ENCODE measurements at regions not wholly inside any gene's neighbourhood (a gene's known extent, or its start where the extent isn't known, plus 50 kb on each side); places are given as distances from the start of the nearest gene placed in this dataset.

GRCh38 chr6:151175662-151176445, 63.9 kb upstream of the AKAP12 start:
- H3K27ac ChIP-seq (ENCODE audit: insufficient read length, low read depth, low read length) = no peak overlapping the region
- H2BK5ac ChIP-seq (ENCODE audit: insufficient read length, low read length) = no peak overlapping the region
- no peak overlapping the region for H3K23ac ChIP-seq (ENCODE audit: insufficient read length, low read depth, low read length)
- H3K18ac ChIP-seq (ENCODE audit: insufficient read length, low read depth, low read length) = no peak overlapping the region
- no peak overlapping the region for H3K4me2 ChIP-seq (ENCODE audit: insufficient read depth, insufficient read length, low read length)
- H2AK5ac ChIP-seq (ENCODE audit: insufficient read length, low read length) = no peak overlapping the region
- no peaks in the 10 kb centered on the region for H3K4me1 ChIP-seq (ENCODE audit: insufficient read depth, low read length)
- peaks cover 9% of the 10 kb centered on the region in 2 experiments; a peak in 3 of 4 replicates for H3K4me1 Mint-ChIP-seq
- no peak overlapping the region for H2BK20ac ChIP-seq (ENCODE audit: low read depth, low read length, poor library complexity, severe bottlenecking)
- H3K9ac ChIP-seq (ENCODE audit: extremely low read depth, insufficient read length, low read length) = no peak overlapping the region
- H2BK15ac ChIP-seq (ENCODE audit: low read depth, low read length) = no peak overlapping the region
- no peak overlapping the region for H3T11ph ChIP-seq (ENCODE audit: low read length)
- H2BK120ac ChIP-seq (ENCODE audit: low read depth, low read length, poor library complexity, severe bottlenecking) = no peak overlapping the region
- H3K4me3 Mint-ChIP-seq = no peak overlapping the region
- H2BK12ac ChIP-seq (ENCODE audit: insufficient read length, low read depth, low read length) = no peak overlapping the region
- H3K9me3 ChIP-seq (ENCODE audit: control insufficient read depth, low read depth, low read length) = no peaks in the 10 kb centered on the region
- H3K9me3 Mint-ChIP-seq = no peaks in the 10 kb centered on the region
- H2AFZ ChIP-seq (ENCODE audit: low read length) = no peak overlapping the region
- H3K23me2 ChIP-seq (ENCODE audit: insufficient read length, low read depth, low read length, poor library complexity, severe bottlenecking) = no peaks in the 10 kb centered on the region
- no peak overlapping the region for H3K27ac Mint-ChIP-seq
- no peak overlapping the region for H3K14ac ChIP-seq (ENCODE audit: insufficient read depth, low read length)
- no peak overlapping the region for H4K8ac ChIP-seq (replicated peaks; ENCODE audit: insufficient read length, low read depth, low read length)
- H3K79me2 ChIP-seq (ENCODE audit: insufficient read depth, low read length) = no peaks in the 10 kb centered on the region
- no peaks in the 10 kb centered on the region for H3K79me1 ChIP-seq (ENCODE audit: insufficient read depth, low read depth, low read length, poor library complexity, severe bottlenecking)
- no peak overlapping the region for H3K4ac ChIP-seq (ENCODE audit: low read depth, low read length)
- no peaks in the 10 kb centered on the region; the same call in none of the 2 replicates for H3K27me3 Mint-ChIP-seq (ENCODE audit: low read depth)
- WGBS (ENCODE audit: extremely low coverage, insufficient read length, low lambda C conversion rate) = 100% methylated on average over 2 of the region's 12 CpGs
- H4K91ac ChIP-seq (ENCODE audit: insufficient read length, low read depth, low read length) = no peak overlapping the region
- no peaks in the 10 kb centered on the region for H3K27me3 ChIP-seq (ENCODE audit: insufficient read depth, low read length)
- no peak overlapping the region for H4K5ac ChIP-seq (ENCODE audit: insufficient read length, low read depth, low read length)
- no peaks in the 10 kb centered on the region for H3K36me3 Mint-ChIP-seq (ENCODE audit: insufficient read depth in 1 of 3, low read depth in 3 of 3)
- peak; percentile 44 for DNase-seq
- no peak for TF ChIP-seq CTCF (conservative IDR thresholded peaks at IDR 0.05)
- no peak overlapping the region for H3K56ac ChIP-seq (ENCODE audit: insufficient read length, low read depth, low read length)
- peaks cover 3% of the 10 kb centered on the region for H4K20me1 ChIP-seq (ENCODE audit: control insufficient read depth, insufficient read depth, insufficient read length)

All from H9 (cell line).